SHP77 treated with DMSO at 0.1 percent for 48 hours (cell line): ENCODE measurements at regions not wholly inside any gene's neighbourhood (a gene's known extent, or its start where the extent isn't known, plus 50 kb on each side); places are given as distances from the start of the nearest gene placed in this dataset.
A peak's percentile ranks its signal among the peaks of the same experiment; 100 is the strongest.
"Not testable (repeated sequence)": the region's sequence is repeated elsewhere in the genome, so short reads cannot be mapped to it uniquely, and the experiment has no call there.

Experiments used
- DNase-seq: peaks from one replicate; lab custom pipeline; 2025; lab: John Stamatoyannopoulos, UW

DNA sequence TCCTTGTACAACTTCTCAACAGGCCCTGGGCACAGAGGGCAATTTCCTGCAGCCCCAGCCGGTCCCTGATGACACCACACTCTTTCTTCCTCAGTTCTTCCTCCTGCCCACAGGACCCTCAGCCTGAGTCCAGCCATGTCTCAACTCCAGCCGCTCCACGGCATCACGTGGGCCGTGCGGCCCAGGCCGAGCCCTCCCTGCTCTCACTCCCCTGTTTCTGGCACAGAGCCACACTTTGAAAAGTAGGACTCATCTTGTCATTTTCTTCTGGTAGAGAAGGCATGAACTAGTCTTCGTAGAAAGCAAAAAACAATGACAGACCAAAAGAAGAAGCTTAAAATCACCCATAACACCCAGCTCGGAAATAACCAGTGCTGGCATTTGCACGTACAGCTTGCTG, 404.7 kb upstream of the IRX1 start:
- no peak for DNase-seq

- DNase-seq: no peak
Measured at GRCh38 chr5:3190433-3190832, 405.2 kb upstream of the IRX1 start.

DNA sequence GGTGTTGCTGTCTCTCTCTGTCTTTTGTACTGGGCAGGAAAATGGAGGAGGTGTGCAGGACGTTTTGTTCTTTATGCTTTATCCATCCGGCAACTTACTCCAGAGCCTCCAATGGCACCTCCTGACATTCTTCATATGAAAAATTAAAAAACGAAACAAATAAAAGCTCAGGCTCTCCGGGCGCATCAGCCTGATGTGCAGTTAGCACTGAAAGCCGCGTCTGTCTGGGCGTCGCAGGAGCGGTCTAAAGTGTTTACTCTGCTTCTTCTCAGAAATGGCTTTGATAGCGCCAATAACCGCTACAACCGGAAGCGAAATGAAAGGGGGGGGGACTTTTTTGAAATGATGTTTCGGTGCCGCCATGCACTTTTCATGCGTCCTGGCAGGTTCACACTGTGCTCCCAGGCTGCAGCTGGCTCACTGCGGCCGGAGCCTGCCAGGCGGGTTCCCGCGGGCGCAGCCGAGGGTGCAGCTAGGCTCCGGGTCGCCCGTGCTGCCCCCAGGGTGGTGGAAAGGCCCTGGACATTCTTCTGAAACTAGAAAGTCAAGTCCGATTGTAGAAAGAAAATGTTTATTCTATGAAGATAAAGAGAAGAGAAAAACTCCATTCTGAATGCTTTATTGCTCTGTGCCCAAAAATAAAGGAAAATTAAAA, 407.7 kb upstream of the IRX1 start:
- peak; percentile 14 for DNase-seq

DNA sequence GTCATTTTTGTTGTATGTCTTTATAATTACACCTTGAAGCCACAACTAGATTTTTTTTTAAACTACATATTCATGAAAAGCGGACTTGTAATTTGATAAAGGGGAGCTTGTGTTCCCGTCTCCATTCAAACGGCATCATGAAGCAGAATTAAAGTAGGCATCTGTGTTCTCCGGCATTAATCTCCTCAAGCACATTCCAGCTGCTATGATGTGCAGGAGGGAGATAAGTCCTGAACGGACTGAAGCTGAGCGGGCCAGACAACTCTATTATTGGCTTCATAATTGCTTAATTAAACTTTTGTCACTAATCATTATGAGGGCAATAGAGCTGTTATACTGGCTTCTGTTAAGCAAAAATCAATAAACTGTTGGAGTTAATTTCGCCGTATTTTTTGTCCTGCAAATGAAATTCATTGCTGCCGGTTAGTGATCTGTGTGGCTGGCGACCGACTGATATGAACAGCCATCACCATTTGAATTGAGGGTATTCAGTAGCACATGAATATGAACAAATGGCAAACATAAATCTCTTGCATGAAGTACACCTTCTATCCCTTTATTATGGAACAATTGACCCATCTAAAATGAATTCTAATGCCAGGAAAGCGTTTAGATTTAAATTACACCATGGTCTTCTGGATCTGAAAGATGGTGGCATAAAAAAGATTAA, 408.8 kb upstream of the IRX1 start:
- DNase-seq: no peak

DNA sequence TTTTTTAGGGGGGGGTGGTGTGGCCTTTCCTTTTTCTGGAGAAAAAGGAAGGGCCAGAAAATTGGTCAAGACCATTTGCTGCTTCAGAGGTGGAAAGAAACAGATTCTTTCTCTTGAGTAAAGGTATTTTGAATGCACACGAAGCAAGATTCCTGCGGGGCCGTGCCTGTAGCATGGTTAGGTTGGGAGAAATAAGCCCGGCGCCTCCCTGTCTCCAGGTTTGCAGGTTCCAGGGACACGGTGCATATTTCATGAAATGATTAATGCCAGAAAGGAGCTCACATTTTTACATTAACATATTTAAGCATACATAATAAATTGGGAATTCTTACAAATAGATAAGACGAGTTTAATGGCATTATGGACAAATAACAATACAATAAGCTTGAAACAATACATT, 409.5 kb upstream of the IRX1 start:
- no peak for DNase-seq

GRCh38 chr5:3185488-3185887, 410.1 kb upstream of the IRX1 start:
- no peak for DNase-seq

DNA sequence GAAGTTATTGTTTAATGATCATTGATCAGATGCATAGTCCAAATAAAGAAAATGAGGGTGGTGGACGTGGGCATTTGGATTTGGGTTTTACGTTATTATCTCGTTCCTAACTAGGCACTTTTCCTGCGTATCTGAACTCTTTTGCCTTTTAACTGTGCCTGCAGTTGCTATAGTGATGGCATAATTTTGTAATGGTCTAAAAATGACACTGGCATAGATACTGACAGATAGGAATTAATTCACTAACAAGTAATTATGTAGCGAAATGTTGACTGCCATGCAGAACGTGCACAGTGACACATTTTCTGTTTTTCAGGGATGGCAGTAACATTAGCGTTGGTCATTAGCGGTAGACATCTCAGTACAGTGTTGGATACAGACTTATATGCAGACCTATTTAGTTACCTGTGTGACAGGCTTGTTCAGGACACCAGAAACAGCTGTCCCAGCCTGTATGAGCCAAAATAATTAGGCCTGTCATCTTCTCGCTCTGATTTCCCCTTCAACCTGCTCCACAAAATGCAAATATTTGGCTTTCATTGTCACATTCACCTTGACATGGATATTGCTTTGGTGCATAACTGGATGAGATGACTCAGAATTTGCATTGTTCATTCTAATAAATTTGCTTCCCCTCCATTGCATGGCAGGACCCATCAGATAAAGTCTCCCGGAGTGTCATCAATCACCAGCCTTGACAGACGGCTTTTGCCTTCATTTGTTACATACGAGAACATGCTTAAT, 413.3 kb upstream of the IRX1 start:
- no peak for DNase-seq

DNA sequence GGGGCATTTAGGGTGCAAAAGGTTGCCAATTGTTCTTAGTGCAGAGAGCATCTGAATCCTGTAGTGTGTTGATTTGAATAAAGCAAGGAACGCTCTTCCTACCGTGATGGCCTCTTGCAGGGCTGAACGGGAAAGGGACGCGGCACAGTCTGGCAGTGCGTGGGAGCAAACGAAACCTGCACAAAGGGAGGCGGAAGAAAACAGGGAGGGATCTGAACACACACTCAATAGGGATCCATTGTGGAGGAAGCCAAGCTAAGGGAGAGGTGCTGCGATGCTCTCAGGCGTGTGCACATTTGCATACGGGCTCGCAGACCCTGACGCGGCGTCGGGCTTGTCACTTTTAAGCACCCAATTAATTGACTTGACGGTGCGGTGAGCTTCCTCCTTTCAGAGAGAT, 414.0 kb upstream of the IRX1 start:
- DNase-seq: no peak

DNA sequence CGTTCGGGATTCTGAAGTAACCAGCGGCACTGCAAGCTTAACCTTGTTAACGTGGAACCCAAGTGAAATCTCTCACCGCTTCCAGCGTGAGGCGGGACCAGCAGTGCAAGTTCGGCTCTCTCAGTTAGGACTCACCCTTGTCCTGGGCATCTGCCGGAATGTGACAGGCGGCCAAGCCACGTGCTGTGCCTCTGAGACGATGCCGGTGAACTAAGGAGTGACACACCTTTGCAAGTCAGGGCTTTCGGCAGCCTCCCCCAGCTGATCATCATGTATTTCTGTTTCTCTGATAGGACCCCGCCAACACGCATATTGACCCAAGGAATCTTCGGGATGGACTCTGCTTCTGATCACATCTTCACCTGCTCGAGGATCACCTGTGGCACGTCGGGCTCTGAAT, 415.0 kb upstream of the IRX1 start:
- no peak for DNase-seq

DNA sequence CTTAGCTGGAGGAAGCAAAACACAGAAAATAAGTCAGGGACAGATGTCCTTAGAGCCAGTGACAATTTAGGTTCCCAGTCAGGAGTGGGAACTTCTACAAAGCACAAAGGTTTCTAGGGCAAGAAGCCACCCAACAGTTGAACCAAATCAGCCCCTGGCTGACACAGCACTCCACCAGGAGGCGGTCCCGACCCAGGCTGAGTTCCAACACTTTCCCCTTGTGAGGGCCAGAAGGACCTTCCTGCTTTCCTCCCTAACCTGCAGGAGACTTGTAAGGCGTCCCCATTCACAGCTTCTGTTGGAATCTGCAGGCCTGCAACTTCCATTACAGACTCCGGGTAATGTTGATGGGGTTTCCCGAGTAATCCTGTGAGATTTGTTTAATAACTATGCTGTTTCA, 416.4 kb upstream of the IRX1 start:
- DNase-seq: no peak

DNA sequence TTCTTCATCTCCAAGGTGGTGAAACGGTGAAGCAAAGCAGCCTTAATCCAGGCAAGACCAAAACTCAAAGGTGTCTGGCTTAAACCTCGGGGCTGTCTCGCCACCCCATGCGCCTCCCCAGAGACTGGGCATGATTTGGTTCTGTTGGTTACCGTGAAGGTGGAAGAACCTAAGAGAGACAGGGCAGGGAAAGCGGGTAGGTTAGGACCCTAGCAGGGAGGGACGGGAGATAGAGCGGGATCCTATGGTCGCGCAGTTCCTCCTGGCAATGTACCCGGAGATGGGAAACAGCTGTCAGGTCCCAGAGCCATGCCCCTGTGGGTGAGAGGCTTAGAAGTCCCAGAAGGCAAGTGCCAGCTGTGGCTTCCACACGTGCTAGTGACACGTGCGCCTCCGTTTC, 418.3 kb upstream of the IRX1 start:
- no peak for DNase-seq

DNA sequence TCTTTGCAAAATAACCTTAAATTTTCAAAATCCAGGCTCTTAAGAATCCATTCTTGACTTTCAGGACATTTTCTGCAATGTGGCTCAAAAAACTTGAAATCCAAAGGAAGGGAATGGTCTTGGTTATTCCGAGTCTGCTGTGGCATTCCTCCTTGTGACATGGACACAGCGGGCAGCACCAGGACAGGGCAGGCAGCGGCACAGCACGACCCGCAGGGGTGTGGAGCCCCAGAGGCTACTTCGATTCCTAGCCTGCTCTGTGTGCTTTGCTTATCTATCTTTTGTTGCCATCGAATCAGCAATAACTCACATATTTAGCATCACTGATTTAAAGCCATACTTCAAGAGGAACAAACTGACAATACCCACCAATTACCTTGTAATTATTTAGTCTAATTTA, 420.2 kb upstream of the IRX1 start:
- DNase-seq: no peak

- DNase-seq: no peak
Measured at GRCh38 chr5:3167473-3167872, 416.0 kb upstream of the IRX2 start.

DNA sequence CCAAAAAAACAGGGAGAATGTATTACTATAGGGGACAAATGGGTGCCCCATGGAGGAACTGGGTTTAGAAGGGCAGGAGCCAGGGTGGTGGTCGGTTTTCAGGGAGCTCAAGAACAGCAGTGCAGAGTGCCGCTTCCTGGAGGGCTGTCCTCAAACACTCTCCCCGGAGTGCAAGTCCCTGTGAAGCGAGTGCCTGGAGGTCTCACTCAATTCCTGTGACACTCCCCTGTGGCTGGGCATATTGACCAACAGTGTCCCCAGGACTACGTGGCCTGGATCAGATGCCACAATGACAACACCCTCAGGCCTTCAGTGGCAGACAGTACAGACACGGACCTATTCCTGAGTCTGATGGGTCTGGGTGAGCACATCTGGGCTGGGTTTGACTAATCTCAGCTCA, 412.1 kb upstream of the IRX2 start:
- no peak for DNase-seq

DNA sequence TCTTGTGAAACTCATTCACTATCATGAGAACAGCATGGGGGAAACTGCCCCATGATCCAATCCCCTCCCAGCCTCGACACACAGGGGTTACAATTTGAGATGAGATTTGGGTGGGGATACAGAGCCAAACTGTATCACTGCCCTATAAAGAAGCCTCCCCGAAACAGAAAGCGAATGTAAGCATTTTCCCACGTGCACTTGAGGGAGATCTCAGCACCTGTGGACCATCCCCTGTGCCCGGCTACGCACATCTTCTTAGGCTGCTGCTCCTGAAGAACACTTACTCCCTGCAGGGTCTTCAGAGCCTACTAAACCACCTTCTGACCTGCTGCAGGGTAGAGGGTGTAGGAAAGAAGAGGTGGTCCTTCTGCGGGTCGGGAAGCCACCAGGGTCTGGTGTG, 410.2 kb upstream of the IRX2 start:
- no peak for DNase-seq

- DNase-seq: no peak
Measured at GRCh38 chr5:3157214-3157613, 405.7 kb upstream of the IRX2 start.

GRCh38 chr5:3155717-3156116, 404.2 kb upstream of the IRX2 start:
- no peak for DNase-seq

DNA sequence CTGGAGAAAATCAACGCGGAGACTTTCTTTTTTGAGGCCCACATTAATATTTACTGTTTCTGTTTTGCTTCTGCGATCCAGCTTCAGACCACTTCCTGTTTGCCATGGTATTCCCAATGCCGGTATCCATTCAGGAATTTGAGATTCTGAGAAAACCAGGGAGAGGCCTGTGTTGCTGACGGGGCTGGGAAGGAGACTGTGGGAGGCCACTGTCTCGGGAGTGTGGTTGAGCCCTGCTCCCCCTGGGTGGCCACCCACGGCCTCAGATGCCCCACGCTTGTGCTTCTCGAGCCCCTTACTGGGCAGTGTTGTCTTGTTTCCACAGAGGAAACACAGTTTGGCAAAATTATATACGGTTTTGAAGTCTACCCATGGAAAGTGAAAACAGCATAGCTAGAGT, 403.6 kb upstream of the IRX2 start:
- DNase-seq: no peak

GRCh38 chr5:3153906-3154305, 402.4 kb upstream of the IRX2 start:
- DNase-seq: no peak

DNA sequence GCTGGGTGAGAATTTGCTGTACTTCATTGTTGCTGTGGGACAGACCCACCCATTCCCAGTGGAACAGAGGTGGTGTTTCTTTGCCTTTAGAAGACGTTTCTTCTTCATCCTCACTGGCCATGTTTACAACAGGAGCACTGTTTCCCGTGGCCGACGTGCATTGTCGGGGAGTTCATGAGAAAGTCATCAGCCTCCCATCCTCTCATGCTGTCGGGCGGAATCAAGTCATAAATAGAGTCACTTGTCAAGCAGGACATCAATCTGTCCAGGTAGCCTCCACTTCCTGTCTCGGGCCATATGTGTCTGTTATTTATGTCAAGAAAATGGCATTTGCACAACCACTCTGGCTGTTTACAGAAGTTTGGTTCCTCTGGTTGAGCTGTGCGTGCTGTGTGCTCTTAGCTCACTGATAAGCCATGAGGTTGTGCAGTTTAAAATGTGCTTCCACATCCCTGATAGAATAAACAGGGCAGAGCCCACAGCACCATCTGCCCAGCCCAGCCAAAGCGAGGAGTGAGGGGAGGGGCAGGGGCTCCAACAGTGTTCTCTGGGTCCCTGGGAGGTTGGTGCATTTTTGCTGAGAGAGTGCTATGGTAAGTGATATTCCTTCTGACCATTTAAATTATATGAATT, 401.9 kb upstream of the IRX2 start:
- DNase-seq: no peak

GRCh38 chr5:3149899-3150298, 398.4 kb upstream of the IRX2 start:
- no peak for DNase-seq

DNA sequence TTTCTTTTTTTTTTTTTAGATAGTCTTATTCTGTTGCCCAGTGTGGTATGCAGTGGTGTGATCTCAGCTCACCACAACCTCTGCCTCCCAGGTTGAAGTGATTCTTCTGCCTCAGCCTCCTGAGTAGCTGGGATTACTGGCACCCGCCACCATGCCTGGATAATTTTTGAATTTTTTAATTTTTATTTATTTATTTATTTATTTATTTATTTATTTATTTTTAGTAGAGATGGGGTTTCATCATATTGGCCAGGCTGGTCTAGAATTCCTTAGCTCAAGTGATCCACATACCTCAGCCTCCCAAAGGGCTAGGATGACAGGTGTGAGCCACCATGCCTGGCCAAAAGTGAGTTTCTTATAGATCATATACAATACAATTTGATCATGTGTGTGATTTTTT, 395.9 kb upstream of the IRX2 start:
- not testable (repeated sequence) for DNase-seq

- no peak for DNase-seq
Measured at GRCh38 chr5:3145641-3146040, 394.2 kb upstream of the IRX2 start.
